Suppressor macrophage treated with lipopolysaccharide for 1 hour (primary cell): ENCODE measurements at regions not wholly inside any gene's neighbourhood (a gene's known extent, or its start where the extent isn't known, plus 50 kb on each side); places are given as distances from the start of the nearest gene placed in this dataset.

Experiments used
- DNase-seq, 3 donors: peaks; one replicate each; pipeline ENCODE4 v3.0.0-alpha.2; 2020 to 2022

GRCh38 chr6:10303608-10304506, 111.0 kb downstream of the TFAP2A start:
- DNase-seq: no peak

- no peak for DNase-seq
Observed at GRCh38 chr6:10302566-10303235, 112.2 kb downstream of the TFAP2A start.

DNA sequence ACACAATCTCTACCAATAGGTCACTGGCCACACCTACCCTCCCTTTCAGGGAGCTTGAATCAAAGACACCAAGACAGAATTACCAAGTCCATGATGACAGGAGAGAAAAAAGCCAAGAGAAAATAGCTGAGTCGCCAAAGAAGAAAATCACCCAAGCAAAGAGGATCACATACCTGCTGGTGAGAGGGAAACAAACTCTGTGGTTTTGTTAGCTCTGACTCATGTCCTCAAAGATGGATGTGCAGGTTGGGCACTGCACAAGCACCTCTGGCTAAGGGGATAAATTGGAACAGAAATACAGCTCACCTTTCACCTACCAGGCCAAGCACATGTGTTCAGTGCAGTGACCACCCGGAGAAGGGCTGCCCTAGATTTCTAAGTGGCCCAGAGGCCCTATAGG, 114.8 kb downstream of the TFAP2A start:
- no peak for DNase-seq

- DNase-seq: peak in 2 of 3 donors; percentile 4 to 24
Observed at GRCh38 chr6:10297832-10298231, 117.0 kb downstream of the TFAP2A start.

GRCh38 chr6:10278746-10279145, 136.1 kb downstream of the TFAP2A start:
- DNase-seq: no peak

GRCh38 chr6:10276660-10277287, 138.1 kb downstream of the TFAP2A start:
- no peak for DNase-seq

- no peak for DNase-seq
Observed at GRCh38 chr6:10276106-10276505, 138.8 kb downstream of the TFAP2A start.

DNA sequence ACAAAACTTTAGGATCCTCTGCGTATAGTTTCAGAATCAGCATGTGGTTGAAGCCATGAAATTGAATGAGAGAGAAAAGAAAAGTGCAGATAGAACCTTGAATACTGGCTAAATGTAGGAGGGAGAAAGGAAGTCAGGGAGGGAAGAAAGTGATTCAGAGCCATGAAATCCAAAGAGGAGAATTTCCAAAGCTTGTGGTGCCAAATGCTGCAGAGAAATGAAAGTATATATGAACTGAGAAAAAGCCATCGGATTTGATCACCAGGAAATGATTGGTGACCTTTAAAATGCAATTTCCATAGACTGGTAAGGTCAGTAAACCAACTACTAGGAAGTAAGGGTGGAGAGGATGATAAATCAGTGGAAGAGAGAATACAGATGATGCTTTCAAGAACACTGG, 142.3 kb downstream of the TFAP2A start:
- DNase-seq: no peak

GRCh38 chr6:10271982-10272381, 142.9 kb downstream of the TFAP2A start:
- DNase-seq: no peak

GRCh38 chr6:10269814-10270472, 144.9 kb downstream of the TFAP2A start:
- DNase-seq: no peak

GRCh38 chr6:10268611-10269310, 146.1 kb downstream of the TFAP2A start:
- DNase-seq: no peak

GRCh38 chr6:10268111-10268510, 146.8 kb downstream of the TFAP2A start:
- no peak for DNase-seq

- DNase-seq: no peak
Observed at GRCh38 chr6:10266462-10266861, 148.4 kb downstream of the TFAP2A start.

- no peak for DNase-seq
Observed at GRCh38 chr6:10266061-10266460, 148.8 kb downstream of the TFAP2A start.

- no peak for DNase-seq
Observed at GRCh38 chr6:10262505-10262904, 152.4 kb downstream of the TFAP2A start.

GRCh38 chr6:10259671-10260070, 155.2 kb downstream of the TFAP2A start:
- no peak for DNase-seq

GRCh38 chr6:10258341-10258740, 156.5 kb downstream of the TFAP2A start:
- DNase-seq: no peak

DNA sequence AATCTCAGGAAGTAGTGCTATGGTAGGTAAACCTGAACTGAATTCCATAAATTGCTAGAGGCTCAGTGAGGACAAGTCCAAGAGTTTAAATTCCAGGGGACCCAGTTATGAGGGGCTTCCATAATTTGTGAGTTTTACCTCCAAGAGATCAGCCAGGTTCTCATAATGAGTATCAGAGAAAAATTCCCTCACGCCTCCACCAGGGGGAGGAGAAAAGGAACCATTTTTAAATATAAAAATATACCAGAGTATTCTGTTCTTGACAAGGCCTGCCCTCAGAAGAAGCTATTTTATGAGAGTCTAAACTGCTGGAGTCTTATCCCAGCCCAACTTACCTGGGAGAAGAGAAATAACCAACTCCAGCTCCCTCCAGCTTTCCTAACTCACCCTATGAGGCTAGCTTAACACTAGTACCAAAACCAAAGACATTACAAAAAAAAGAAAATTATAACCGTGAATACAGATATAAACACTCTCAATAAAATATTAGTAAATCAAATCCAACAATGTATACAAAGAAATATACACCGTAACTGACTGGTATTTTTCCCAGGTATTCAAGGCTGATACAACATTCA, 158.7 kb downstream of the TFAP2A start:
- peak; percentile 28 to 32 (median 31) for DNase-seq

GRCh38 chr6:10250655-10251220, 164.1 kb downstream of the TFAP2A start:
- DNase-seq: no peak

- no peak for DNase-seq
Observed at GRCh38 chr6:10248378-10248843, 166.5 kb downstream of the TFAP2A start.

DNA sequence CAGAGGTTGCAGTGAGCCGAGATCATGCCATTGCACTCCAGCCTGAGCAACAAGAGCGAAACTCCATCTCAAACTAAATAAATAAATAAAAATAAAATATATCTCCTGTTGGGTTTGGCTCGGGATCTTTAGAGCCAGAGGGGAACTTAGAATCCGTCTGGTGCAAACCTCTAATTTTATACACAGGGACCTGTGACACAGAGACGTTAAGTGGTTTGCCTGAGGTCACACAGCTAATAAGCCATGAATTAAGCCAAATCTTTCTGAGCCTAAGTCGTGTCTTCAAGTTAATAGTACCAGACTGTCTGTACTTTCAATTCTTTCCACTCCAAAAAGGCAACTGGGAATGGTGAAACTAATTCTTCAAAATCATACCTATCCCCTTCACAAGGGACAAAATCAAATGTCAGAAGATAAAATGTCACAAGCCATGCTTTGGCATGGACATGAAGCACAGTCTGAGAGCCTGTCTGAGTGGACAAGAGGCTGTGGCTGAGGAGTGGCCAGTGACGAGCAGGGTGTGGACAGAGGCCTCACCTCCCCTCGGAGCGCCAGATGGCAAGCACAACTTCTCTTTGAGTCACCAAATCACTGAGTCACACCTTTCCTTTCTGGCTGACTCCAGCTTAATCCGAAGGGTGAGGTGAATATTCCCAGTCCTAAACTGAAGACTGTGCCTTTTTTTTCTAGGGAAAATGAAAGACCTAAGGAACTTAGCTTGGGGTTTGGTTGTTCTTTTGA, 177.4 kb downstream of the TFAP2A start:
- no peak for DNase-seq
